Epithelial cell of prostate (primary cell): ENCODE measurements at regions not wholly inside any gene's neighbourhood (a gene's known extent, or its start where the extent isn't known, plus 50 kb on each side); places are given as distances from the start of the nearest gene placed in this dataset.
"Not testable (repeated sequence)": the region's sequence is repeated elsewhere in the genome, so short reads cannot be mapped to it uniquely, and the experiment has no call there.

Experiments
- DNase-seq: peaks from one replicate; pipeline ENCODE4 v3.0.0-alpha.2; 2011; ENCODE audit warnings: low read depth, low spot score
- H3K27ac ChIP-seq: fragments of 450-650 bp; 2 replicates; pipeline ENCODE4 v1.5.1; 2017; ENCODE audit warnings: mild to moderate bottlenecking

- H3K27ac ChIP-seq, result no peak overlapping the region
- DNase-seq, result no peak
Observed at GRCh38 chr16:55014022-55014421, 83.4 kb downstream of the IRX5 start.

- DNase-seq, result no peak
- no peak overlapping the region for H3K27ac ChIP-seq
Observed at GRCh38 chr16:55015181-55015913, 84.7 kb downstream of the IRX5 start.

- no peak for DNase-seq
- no peak overlapping the region for H3K27ac ChIP-seq
Observed at GRCh38 chr16:55016515-55016914, 85.8 kb downstream of the IRX5 start.

- no peak for DNase-seq
- no peak overlapping the region for H3K27ac ChIP-seq
Observed at GRCh38 chr16:55017321-55017720, 86.7 kb downstream of the IRX5 start.

GRCh38 chr16:55018881-55019280 is 88.2 kb downstream of the IRX5 start:
- DNase-seq, result no peak
- H3K27ac ChIP-seq, result no peak overlapping the region

GRCh38 chr16:55019419-55020131 is 88.9 kb downstream of the IRX5 start:
- no peak for DNase-seq

GRCh38 chr16:55021595-55022475 is 91.2 kb downstream of the IRX5 start:
- no peak overlapping the region for H3K27ac ChIP-seq
- no peak for DNase-seq

More at GRCh38 chr16:55019419-55020131, 88.9 kb downstream of the IRX5 start:
- H3K27ac ChIP-seq, result no peak overlapping the region

GRCh38 chr16:55027260-55027659 is 96.6 kb downstream of the IRX5 start:
- H3K27ac ChIP-seq, DNase-seq: not testable (repeated sequence)

GRCh38 chr16:55029509-55029908 is 98.8 kb downstream of the IRX5 start:
- H3K27ac ChIP-seq, result no peak overlapping the region
- no peak for DNase-seq

- no peak overlapping the region for H3K27ac ChIP-seq
- DNase-seq, result no peak
Observed at GRCh38 chr16:55030944-55031343, 100.3 kb downstream of the IRX5 start.

GRCh38 chr16:55031481-55031880 is 100.8 kb downstream of the IRX5 start:
- no peak overlapping the region for H3K27ac ChIP-seq
- DNase-seq, result no peak

- no peak overlapping the region for H3K27ac ChIP-seq
- DNase-seq, result no peak
Observed at GRCh38 chr16:55033225-55034156, 102.8 kb downstream of the IRX5 start.

- no peak overlapping the region for H3K27ac ChIP-seq
- DNase-seq, result no peak
Observed at GRCh38 chr16:55035029-55035428, 104.4 kb downstream of the IRX5 start.

- no peak overlapping the region for H3K27ac ChIP-seq
- DNase-seq, result no peak
Observed at GRCh38 chr16:55035956-55036355, 105.3 kb downstream of the IRX5 start.

GRCh38 chr16:55036371-55036821 is 105.7 kb downstream of the IRX5 start:
- H3K27ac ChIP-seq, result no peak overlapping the region
- no peak for DNase-seq

- H3K27ac ChIP-seq, result no peak overlapping the region
- DNase-seq, result no peak
Observed at GRCh38 chr16:55037046-55037445, 106.4 kb downstream of the IRX5 start.

GRCh38 chr16:55037966-55038365 is 107.3 kb downstream of the IRX5 start:
- H3K27ac ChIP-seq, result no peak overlapping the region
- DNase-seq, result no peak

GRCh38 chr16:55039042-55039441 is 108.4 kb downstream of the IRX5 start:
- DNase-seq, result no peak
- H3K27ac ChIP-seq, result no peak overlapping the region

GRCh38 chr16:55039511-55039910 is 108.8 kb downstream of the IRX5 start:
- no peak overlapping the region for H3K27ac ChIP-seq
- DNase-seq, result peak; percentile 45

GRCh38 chr16:55039931-55040330 is 109.3 kb downstream of the IRX5 start:
- no peak for DNase-seq
- no peak overlapping the region for H3K27ac ChIP-seq
